ENCODE measurements at regions not wholly inside any gene's neighbourhood (a gene's known extent, or its start where the extent isn't known, plus 50 kb on each side); places are given as distances from the start of the nearest gene placed in this dataset.

DNA sequence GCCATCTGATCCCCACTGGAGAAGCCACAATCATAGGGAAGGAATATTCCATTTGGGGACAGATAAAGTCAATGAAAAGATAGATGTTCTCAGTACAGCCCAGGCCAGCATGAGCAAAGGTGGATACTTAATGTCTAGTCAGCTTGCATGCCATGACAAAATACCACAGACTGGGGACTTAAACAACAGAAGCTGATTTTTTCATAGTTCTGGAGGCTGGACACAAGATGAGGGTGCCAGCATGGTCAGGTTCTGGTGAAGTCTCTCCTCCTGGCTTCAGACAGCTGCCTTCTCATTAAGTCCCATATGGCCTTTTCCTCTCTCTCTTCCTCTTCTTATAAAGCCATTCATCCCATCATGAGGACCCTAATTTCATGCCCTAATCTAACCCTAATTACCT lies 116.1 kb upstream of the CYP1B1 start:
- H4K20me1 ChIP-seq (ENCODE audit: insufficient read depth, low read length, poor library complexity, severe bottlenecking) = no peaks in the 10 kb centered on the region
- no peak overlapping the region for H2AFZ ChIP-seq (ENCODE audit: low read length)
- H3K27me3 ChIP-seq (ENCODE audit: insufficient read depth, low read length, poor library complexity, severe bottlenecking) = no peaks in the 10 kb centered on the region
- TF ChIP-seq, protein P1, sequence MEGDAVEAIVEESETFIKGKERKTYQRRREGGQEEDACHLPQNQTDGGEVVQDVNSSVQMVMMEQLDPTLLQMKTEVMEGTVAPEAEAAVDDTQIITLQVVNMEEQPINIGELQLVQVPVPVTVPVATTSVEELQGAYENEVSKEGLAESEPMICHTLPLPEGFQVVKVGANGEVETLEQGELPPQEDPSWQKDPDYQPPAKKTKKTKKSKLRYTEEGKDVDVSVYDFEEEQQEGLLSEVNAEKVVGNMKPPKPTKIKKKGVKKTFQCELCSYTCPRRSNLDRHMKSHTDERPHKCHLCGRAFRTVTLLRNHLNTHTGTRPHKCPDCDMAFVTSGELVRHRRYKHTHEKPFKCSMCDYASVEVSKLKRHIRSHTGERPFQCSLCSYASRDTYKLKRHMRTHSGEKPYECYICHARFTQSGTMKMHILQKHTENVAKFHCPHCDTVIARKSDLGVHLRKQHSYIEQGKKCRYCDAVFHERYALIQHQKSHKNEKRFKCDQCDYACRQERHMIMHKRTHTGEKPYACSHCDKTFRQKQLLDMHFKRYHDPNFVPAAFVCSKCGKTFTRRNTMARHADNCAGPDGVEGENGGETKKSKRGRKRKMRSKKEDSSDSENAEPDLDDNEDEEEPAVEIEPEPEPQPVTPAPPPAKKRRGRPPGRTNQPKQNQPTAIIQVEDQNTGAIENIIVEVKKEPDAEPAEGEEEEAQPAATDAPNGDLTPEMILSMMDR (conservative IDR thresholded peaks at IDR 0.05; ENCODE audit: low read length) = no peak
- TF ChIP-seq EZH2phosphoT487 (IDR thresholded peaks at IDR 0.05; ENCODE audit: borderline replicate concordance) = no peak
- H3K9me2 ChIP-seq (replicated peaks; ENCODE audit: low read depth, low read length) = no peaks in the 10 kb centered on the region
- no peak overlapping the region for H3K9ac ChIP-seq (ENCODE audit: low read depth, low read length, poor library complexity, severe bottlenecking)
- no peaks in the 10 kb centered on the region for H3K36me3 ChIP-seq (ENCODE audit: insufficient read depth, low read length)
- H3K79me2 ChIP-seq (ENCODE audit: insufficient read depth, low read length) = no peaks in the 10 kb centered on the region
- H3K4me1 ChIP-seq (ENCODE audit: insufficient read depth, low read length, poor library complexity, severe bottlenecking) = peaks cover 9% of the 10 kb centered on the region
- H3F3A ChIP-seq (ENCODE audit: low read depth) = no peaks in the 10 kb centered on the region
- no peak overlapping the region for H3K4me2 ChIP-seq (ENCODE audit: low read depth, low read length, poor library complexity, severe bottlenecking)
- no peak overlapping the region for H3K4me3 ChIP-seq (ENCODE audit: low read length, poor library complexity, severe bottlenecking)
- no peaks in the 10 kb centered on the region for H3K9me3 ChIP-seq (ENCODE audit: insufficient read depth, low read depth, low read length)

DNA sequence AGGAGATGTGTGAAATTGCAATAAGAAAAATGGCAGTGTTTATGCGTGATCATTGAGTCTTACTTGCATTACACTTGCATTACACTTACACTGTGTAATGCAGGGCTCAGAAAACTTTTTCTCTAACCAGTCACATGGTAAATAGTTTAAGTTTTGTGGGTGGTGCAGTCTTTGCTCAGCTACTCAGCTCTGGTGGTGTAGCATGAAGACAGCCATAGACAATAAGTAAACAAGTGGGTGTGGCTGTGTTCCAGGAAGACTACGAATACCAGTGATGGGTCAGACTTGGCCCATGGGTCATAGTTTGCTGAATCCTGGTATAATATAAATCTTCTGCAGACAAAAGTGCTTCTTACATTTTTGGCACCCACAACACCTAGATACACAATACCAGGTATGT lies 115.6 kb upstream of the CYP1B1 start:
- Histone ChIP-seq H3K4me1 (ENCODE audit: insufficient read depth, low read length, poor library complexity, severe bottlenecking) (peaks cover 9% of the 10 kb centered on the region), H3K36me3 (ENCODE audit: insufficient read depth, low read length) (no peaks in the 10 kb centered on the region), H3K4me2 (ENCODE audit: low read depth, low read length, poor library complexity, severe bottlenecking) (no peak overlapping the region), H3K9me3 (ENCODE audit: insufficient read depth, low read depth, low read length) (no peaks in the 10 kb centered on the region), H3K9ac (ENCODE audit: low read depth, low read length, poor library complexity, severe bottlenecking) (no peak overlapping the region), H3K4me3 (ENCODE audit: low read length, poor library complexity, severe bottlenecking) (no peak overlapping the region), H3K79me2 (ENCODE audit: insufficient read depth, low read length) (no peaks in the 10 kb centered on the region), H3F3A (ENCODE audit: low read depth) (no peaks in the 10 kb centered on the region), H3K27me3 (ENCODE audit: insufficient read depth, low read length, poor library complexity, severe bottlenecking) (no peaks in the 10 kb centered on the region), H2AFZ (ENCODE audit: low read length) (no peak overlapping the region), H3K9me2 (replicated peaks; ENCODE audit: low read depth, low read length) (no peaks in the 10 kb centered on the region), H4K20me1 (ENCODE audit: insufficient read depth, low read length, poor library complexity, severe bottlenecking) (no peaks in the 10 kb centered on the region)
- TF ChIP-seq EZH2phosphoT487 (IDR thresholded peaks at IDR 0.05; ENCODE audit: borderline replicate concordance) = no peak
- TF ChIP-seq, protein P1 (conservative IDR thresholded peaks at IDR 0.05; ENCODE audit: low read length) = no peak

DNA sequence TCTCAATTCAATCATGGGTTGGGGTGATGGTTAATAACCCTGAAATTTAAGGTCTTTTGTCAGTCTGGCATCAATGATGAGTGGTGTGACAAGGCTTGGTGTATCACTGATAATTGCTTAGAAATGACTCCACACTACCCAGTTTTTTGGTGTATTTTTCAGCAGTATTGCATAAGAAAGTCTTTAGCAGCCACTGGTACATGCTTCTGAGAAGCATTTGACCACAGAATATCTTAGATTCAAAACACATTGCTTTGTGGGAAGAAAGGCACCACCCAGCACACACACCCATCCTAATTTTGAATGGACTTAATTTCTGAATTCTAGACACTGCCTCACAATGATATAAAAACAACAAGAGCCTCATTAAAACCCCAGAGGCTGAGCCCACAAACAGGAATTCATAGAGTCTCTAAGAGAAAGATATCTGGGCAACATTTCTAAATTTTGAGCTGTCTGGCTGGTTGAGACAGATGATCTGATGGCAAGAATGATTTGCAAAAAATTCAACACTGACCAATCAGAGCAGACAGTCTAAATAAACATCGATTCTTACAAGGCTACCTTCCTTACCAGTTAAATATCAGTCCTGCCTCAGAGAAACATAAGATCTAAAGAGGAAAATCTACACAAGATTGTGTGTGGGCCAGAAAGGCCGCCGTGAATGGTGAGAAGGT lies 114.7 kb upstream of the CYP1B1 start:
- Histone ChIP-seq H3K4me3 (ENCODE audit: low read length, poor library complexity, severe bottlenecking) (no peak overlapping the region), H3K27me3 (ENCODE audit: insufficient read depth, low read length, poor library complexity, severe bottlenecking) (no peaks in the 10 kb centered on the region), H3K9ac (ENCODE audit: low read depth, low read length, poor library complexity, severe bottlenecking) (no peak overlapping the region), H3K4me1 (ENCODE audit: insufficient read depth, low read length, poor library complexity, severe bottlenecking) (peaks cover 9% of the 10 kb centered on the region), H3K79me2 (ENCODE audit: insufficient read depth, low read length) (no peaks in the 10 kb centered on the region), H4K20me1 (ENCODE audit: insufficient read depth, low read length, poor library complexity, severe bottlenecking) (no peaks in the 10 kb centered on the region), H3K36me3 (ENCODE audit: insufficient read depth, low read length) (no peaks in the 10 kb centered on the region), H3K9me2 (replicated peaks; ENCODE audit: low read depth, low read length) (no peaks in the 10 kb centered on the region), H2AFZ (ENCODE audit: low read length) (no peak overlapping the region), H3K9me3 (ENCODE audit: insufficient read depth, low read depth, low read length) (no peaks in the 10 kb centered on the region), H3F3A (ENCODE audit: low read depth) (no peaks in the 10 kb centered on the region), H3K4me2 (ENCODE audit: low read depth, low read length, poor library complexity, severe bottlenecking) (no peak overlapping the region)
- TF ChIP-seq, protein P1 (conservative IDR thresholded peaks at IDR 0.05; ENCODE audit: low read length) = no peak
- no peak for TF ChIP-seq EZH2phosphoT487 (IDR thresholded peaks at IDR 0.05; ENCODE audit: borderline replicate concordance)

All from Loucy (cell line).